AG09309 (cell line): ENCODE measurements at regions not wholly inside any gene's neighbourhood (a gene's known extent, or its start where the extent isn't known, plus 50 kb on each side); places are given as distances from the start of the nearest gene placed in this dataset.

Source experiments
- DNase-seq: peaks from one replicate; pipeline ENCODE4 v3.0.0-alpha.2; 2010; ENCODE audit warnings: low read depth
- H3K4me3 ChIP-seq: 2 replicates; pipeline ENCODE4 v1.5.1; 2011; ENCODE audit warnings: mild to moderate bottlenecking, low read depth, low read length, moderate library complexity; ENCODE audit not compliant: control insufficient read depth
- CTCF ChIP-seq: IDR thresholded peaks from 2 replicates; pipeline ENCODE4 v1.5.1; 2011; ENCODE audit warnings: mild to moderate bottlenecking, low read depth, low read length, inconsistent platforms; ENCODE audit not compliant: insufficient read depth, control insufficient read depth; ENCODE audit errors: missing control alignments

GRCh38 chr5:61837788-61838187 is 468.2 kb upstream of the KIF2A start:
- no peak overlapping the region for H3K4me3 ChIP-seq
- DNase-seq: no peak
- TF ChIP-seq CTCF: no peak

GRCh38 chr5:61840361-61840760 is 465.6 kb upstream of the KIF2A start:
- no peak overlapping the region for H3K4me3 ChIP-seq
- TF ChIP-seq CTCF: no peak
- no peak for DNase-seq

DNA sequence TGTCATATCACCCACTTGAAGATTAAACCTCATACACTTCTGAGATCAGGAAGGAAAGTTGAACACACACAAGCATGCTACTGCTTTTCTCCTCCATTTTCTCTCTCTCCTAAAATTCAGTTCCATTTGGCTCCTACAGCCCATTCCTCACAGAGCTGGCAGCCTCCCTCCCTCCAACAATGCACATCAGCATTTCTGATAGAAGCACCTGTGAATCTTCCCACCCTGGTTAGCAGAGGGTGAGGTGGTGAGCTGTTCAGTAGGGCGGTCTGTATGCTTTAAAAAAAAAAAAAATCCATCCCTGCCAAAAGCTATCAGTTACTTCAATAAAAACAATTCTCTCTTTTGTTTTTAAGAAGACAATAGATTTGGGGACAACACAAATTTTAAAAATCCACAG is 463.2 kb upstream of the KIF2A start:
- no peak for DNase-seq
- H3K4me3 ChIP-seq: no peak overlapping the region
- no peak for TF ChIP-seq CTCF

DNA sequence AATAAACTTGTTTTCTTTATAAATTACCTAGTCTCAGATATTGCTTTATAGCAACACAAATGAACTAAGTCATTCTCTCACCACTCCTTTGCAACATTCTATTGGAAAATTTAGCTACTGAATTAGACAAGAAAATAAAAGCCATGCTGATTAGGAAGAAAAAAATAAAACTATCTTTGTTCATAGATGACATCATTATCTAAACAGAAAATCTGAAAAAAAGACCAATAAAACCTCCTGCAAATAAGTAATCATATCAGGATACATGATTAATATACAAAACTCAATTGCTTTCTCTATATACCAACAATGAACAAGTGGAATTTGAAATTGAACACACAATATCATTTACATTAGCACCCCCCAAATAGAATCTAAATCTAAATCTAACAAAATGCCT is 455.3 kb upstream of the KIF2A start:
- H3K4me3 ChIP-seq: no peak overlapping the region
- DNase-seq: no peak
- no peak for TF ChIP-seq CTCF

DNA sequence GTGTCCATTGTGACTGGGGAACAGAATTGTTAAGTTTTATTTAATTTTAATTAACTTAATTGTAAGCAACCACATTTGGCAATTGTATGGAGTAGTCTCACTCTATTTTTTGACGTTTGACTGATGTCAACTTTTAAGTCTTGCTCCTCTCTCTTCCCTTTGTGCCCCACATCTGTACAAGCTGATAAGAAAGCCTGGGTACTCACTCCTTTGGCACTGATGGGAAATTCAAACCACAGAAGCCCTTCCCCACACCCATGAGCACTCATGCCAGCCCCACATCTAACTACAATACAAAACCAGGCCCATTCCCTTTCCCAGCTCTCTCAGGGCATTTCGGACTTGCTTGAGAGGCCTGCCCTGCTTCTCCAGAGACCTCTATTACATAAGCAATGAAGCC is 451.5 kb upstream of the KIF2A start:
- no peak overlapping the region for H3K4me3 ChIP-seq
- no peak for TF ChIP-seq CTCF
- no peak for DNase-seq

DNA sequence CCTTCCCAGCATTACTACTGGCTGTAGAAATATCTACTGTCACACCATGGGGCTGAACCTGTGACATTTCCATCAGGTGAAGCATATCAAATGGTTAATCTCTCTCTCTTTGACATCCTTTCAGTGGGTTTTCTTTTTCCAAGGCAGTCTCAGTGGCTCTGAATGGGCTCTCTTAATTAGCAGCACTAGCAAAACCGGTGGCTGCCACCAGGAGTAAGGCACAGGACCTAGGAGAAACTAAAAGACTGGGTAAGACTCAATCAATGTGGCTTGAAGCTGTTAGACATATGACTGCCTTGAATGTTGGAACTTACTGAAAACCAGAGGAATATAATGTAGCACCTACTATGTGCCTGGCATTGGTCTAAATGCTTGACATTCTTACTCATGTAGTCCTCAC is 445.0 kb upstream of the KIF2A start:
- no peak for TF ChIP-seq CTCF
- no peak overlapping the region for H3K4me3 ChIP-seq
- DNase-seq: no peak

GRCh38 chr5:61866930-61867329 is 439.1 kb upstream of the KIF2A start:
- H3K4me3 ChIP-seq: no peak overlapping the region
- peak; percentile 16 for DNase-seq
- TF ChIP-seq CTCF: no peak
